Keratinocyte (primary cell): ENCODE measurements at regions not wholly inside any gene's neighbourhood (a gene's known extent, or its start where the extent isn't known, plus 50 kb on each side); places are given as distances from the start of the nearest gene placed in this dataset.

Experiments used
- DNase-seq: peaks from one replicate; pipeline ENCODE4 v3.0.0-alpha.2; 2011; ENCODE audit warnings: low read depth, missing footprints, low spot score
- FAIRE-seq: peaks from 2 replicates; lab custom pipeline; 2011; peaks lifted over from hg19 to GRCh38; lab: Jason Lieb, UNC
- H2AFZ ChIP-seq: 2 replicates; pipeline ENCODE4 v1.6.0; 2012; ENCODE audit warnings: low read length, control low read depth, inconsistent platforms; ENCODE audit not compliant: control insufficient read depth
- H3K27ac ChIP-seq: 2 replicates; pipeline ENCODE4 v1.5.1; 2011; ENCODE audit warnings: low read length; ENCODE audit not compliant: control insufficient read depth, insufficient read depth
- H3K27me3 ChIP-seq: 3 replicates; pipeline ENCODE4 v1.6.0; 2011; ENCODE audit warnings: low read length; ENCODE audit not compliant: control insufficient read depth, insufficient read depth; ENCODE audit errors: extremely low read depth
- H3K36me3 ChIP-seq, 2 experiments: 2 replicates in 1 of 2; 3 replicates in 1 of 2; pipeline ENCODE4 v1.5.1; 2011; ENCODE audit warnings: low read length in 2 of 2, mild to moderate bottlenecking in 1 of 2; ENCODE audit not compliant: control insufficient read depth in 2 of 2, insufficient read depth in 2 of 2; ENCODE audit errors: extremely low read depth in 1 of 2
- H3K4me1 ChIP-seq: 3 replicates; pipeline ENCODE4 v1.5.1; 2011; ENCODE audit warnings: low read length; ENCODE audit not compliant: control insufficient read depth, insufficient read depth; ENCODE audit errors: extremely low read depth
- H3K4me2 ChIP-seq: 3 replicates; pipeline ENCODE4 v1.6.0; 2011; ENCODE audit warnings: low read depth, low read length; ENCODE audit not compliant: control insufficient read depth, insufficient read depth; ENCODE audit errors: extremely low read depth
- H3K4me3 ChIP-seq, 3 experiments: fragments of 200-600 bp in 1 of 3; sonication (generic) in 1 of 3; 2 replicates in 2 of 3; 3 replicates in 1 of 3; pipeline ENCODE4 v1.5.1; 2011 to 2016; ENCODE audit warnings: low read length in 3 of 3, mild to moderate bottlenecking in 3 of 3, control low read depth in 2 of 3, inconsistent platforms in 1 of 3, low read depth in 1 of 3, mixed read lengths in 1 of 3, mixed run types in 1 of 3, moderate library complexity in 1 of 3; ENCODE audit not compliant: control insufficient read depth in 2 of 3, insufficient read depth in 2 of 3; ENCODE audit errors: extremely low read depth in 1 of 3
- H3K79me2 ChIP-seq: 2 replicates; pipeline ENCODE4 v1.6.0; 2012; ENCODE audit warnings: low read length; ENCODE audit not compliant: control insufficient read depth, insufficient read depth
- H3K9ac ChIP-seq: 3 replicates; pipeline ENCODE4 v1.6.0; 2011; ENCODE audit warnings: low read length; ENCODE audit not compliant: control insufficient read depth, insufficient read depth; ENCODE audit errors: extremely low read depth
- H3K9me1 ChIP-seq: 3 replicates; pipeline ENCODE4 v1.6.0; 2011; ENCODE audit warnings: low read length; ENCODE audit not compliant: control insufficient read depth, insufficient read depth; ENCODE audit errors: extremely low read depth
- H3K9me3 ChIP-seq: 2 replicates; pipeline ENCODE4 v1.5.1; 2012; ENCODE audit warnings: low read depth, low read length; ENCODE audit not compliant: control insufficient read depth
- H4K20me1 ChIP-seq: 3 replicates; pipeline ENCODE4 v1.6.0; 2011; ENCODE audit warnings: low read length; ENCODE audit not compliant: control insufficient read depth, insufficient read depth; ENCODE audit errors: extremely low read depth
- EZH2 ChIP-seq: IDR thresholded peaks from one replicate; pipeline ENCODE4 v1.6.1; 2012; ENCODE audit warnings: inconsistent platforms, mild to moderate bottlenecking, low read length, moderate library complexity
- dilution Hi-C: fragments of 300-500 bp; cut with MboI; formaldehyde crosslinking; loops from one replicate; pipeline ENCODE4 v1.7.0; 2020; ENCODE audit warnings: low sequenced_read_pairs; ENCODE audit not compliant: extremely low pct_ligation_motif_present
- TF ChIP-seq, protein P1 (sequence below), 3 experiments: IDR thresholded peaks in 1 of 3; conservative IDR thresholded peaks in 1 of 3; optimal IDR thresholded peaks in 1 of 3; 2 replicates in 2 of 3; 3 replicates in 1 of 3; pipeline versions ENCODE3 to v1.5.1; 2011; ENCODE audit warnings: low read length in 3 of 3, mild to moderate bottlenecking in 3 of 3, moderate library complexity in 2 of 3, control low read depth in 1 of 3, inconsistent platforms in 1 of 3; ENCODE audit not compliant: insufficient read depth in 2 of 3; ENCODE audit errors: extremely low read depth in 1 of 3

DNA sequence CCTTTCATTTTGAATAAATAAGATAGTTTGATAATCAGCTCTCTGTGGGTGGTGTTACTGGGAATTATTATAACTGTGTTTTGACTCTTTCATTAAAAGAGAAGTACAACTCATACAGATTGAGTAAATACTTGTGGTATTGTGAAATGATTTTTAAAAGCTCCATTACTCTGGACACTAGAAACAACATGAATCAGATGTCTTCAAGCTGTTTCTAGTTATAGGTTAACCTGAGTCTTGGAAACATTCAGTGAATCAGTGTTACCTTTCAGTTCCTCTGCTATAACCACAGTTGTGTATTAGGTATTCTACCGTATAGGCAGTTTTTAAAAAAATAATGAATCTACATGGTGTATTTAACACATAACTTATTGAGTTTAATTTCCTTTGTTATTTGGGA lies 128.4 kb upstream of the SSTR1 start:
- Histone ChIP-seq H2AFZ (no peak overlapping the region), H3K9me1 (no peaks in the 10 kb centered on the region), H3K4me1 (no peaks in the 10 kb centered on the region), H3K4me2 (no peak overlapping the region), H4K20me1 (no peaks in the 10 kb centered on the region), H3K27me3 (no peaks in the 10 kb centered on the region), H3K9me3 (no peaks in the 10 kb centered on the region), H3K4me3 (no peak overlapping the region), H3K9ac (no peak overlapping the region), H3K36me3 (no peaks in the 10 kb centered on the region), H3K27ac (no peak overlapping the region), H3K79me2 (no peaks in the 10 kb centered on the region)
- no peak for DNase-seq
- FAIRE-seq, result no peak
- dilution Hi-C loops, result no loop called here
- no peak for TF ChIP-seq EZH2
- TF ChIP-seq, protein P1, sequence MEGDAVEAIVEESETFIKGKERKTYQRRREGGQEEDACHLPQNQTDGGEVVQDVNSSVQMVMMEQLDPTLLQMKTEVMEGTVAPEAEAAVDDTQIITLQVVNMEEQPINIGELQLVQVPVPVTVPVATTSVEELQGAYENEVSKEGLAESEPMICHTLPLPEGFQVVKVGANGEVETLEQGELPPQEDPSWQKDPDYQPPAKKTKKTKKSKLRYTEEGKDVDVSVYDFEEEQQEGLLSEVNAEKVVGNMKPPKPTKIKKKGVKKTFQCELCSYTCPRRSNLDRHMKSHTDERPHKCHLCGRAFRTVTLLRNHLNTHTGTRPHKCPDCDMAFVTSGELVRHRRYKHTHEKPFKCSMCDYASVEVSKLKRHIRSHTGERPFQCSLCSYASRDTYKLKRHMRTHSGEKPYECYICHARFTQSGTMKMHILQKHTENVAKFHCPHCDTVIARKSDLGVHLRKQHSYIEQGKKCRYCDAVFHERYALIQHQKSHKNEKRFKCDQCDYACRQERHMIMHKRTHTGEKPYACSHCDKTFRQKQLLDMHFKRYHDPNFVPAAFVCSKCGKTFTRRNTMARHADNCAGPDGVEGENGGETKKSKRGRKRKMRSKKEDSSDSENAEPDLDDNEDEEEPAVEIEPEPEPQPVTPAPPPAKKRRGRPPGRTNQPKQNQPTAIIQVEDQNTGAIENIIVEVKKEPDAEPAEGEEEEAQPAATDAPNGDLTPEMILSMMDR (optimal IDR thresholded peaks at IDR 0.05 in 1 of 3, IDR thresholded peaks at IDR 0.05 in 1 of 3, conservative IDR thresholded peaks at IDR 0.05 in 1 of 3; ENCODE audit: extremely low read depth in 1 of 3, insufficient read depth in 2 of 3, low read length in 3 of 3), result no peak

DNA sequence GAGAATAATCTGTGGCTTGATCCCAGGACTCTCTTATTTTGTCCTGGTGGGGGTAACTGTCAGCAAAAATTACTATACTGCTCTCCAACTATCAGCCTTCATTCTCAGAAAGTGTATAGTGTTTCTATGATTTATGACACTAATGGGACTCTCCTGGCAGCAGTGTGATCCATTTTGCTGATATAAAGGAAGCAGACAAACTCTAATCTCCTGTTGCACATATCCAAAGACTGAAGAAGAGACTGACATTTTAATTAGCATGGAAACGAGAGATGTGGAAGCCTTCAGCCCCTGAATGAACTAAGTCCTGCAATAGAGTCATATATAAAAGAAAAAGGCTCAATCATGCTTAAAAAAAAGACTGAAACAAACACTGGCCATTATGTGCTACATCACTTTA lies 127.8 kb upstream of the SSTR1 start:
- Histone ChIP-seq H3K4me3 (no peak overlapping the region), H3K27me3 (no peaks in the 10 kb centered on the region), H3K9ac (no peak overlapping the region), H3K27ac (no peak overlapping the region), H3K36me3 (no peaks in the 10 kb centered on the region), H3K9me1 (no peaks in the 10 kb centered on the region), H2AFZ (no peak overlapping the region), H3K4me2 (no peak overlapping the region), H4K20me1 (no peaks in the 10 kb centered on the region), H3K4me1 (no peaks in the 10 kb centered on the region), H3K9me3 (no peaks in the 10 kb centered on the region), H3K79me2 (no peaks in the 10 kb centered on the region)
- TF ChIP-seq, protein P1 (optimal IDR thresholded peaks at IDR 0.05 in 1 of 3, IDR thresholded peaks at IDR 0.05 in 1 of 3, conservative IDR thresholded peaks at IDR 0.05 in 1 of 3; ENCODE audit: extremely low read depth in 1 of 3, insufficient read depth in 2 of 3, low read length in 3 of 3), result no peak
- TF ChIP-seq EZH2, result no peak
- DNase-seq (no peak), FAIRE-seq (no peak)
- dilution Hi-C loops, result no loop called here
